ENCODE measurements at regions not wholly inside any gene's neighbourhood (a gene's known extent, or its start where the extent isn't known, plus 50 kb on each side); places are given as distances from the start of the nearest gene placed in this dataset.
"Not testable (repeated sequence)": the region's sequence is repeated elsewhere in the genome, so short reads cannot be mapped to it uniquely, and the experiment has no call there.

DNA sequence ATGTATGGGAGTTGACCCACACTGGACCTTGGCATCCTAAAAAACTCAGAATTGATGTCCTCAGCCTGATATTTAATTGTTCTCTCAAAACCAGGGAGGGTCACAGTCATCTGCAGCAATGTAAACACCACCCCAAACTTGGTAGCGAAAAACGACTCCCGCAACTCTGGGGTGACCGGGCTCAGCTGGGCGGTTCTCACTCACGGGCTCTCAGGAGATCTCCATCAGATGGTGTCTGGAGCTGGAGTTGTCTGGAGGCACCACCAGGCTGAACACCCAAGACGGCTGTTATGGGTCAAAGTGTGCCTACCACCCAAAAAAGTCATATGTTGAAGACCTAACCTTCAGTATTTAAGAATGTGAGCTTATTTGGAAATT lies 50.9 kb upstream of the NXT1 start:
- intact Hi-C loops (cut with DNase I): no loop called here
- DNase-seq (ENCODE audit: low spot score): no peak

- intact Hi-C loops (cut with DNase I): no loop called here
- no peak for DNase-seq (ENCODE audit: low spot score)
Measured at GRCh38 chr20:23298926-23299672, 51.5 kb upstream of the NXT1 start.

GRCh38 chr20:23298155-23298554 lies 52.4 kb upstream of the NXT1 start:
- intact Hi-C loops (cut with DNase I): no loop called here
- DNase-seq (ENCODE audit: low spot score): no peak

- intact Hi-C loops (cut with DNase I): no loop called here
- DNase-seq (ENCODE audit: low spot score): no peak
Measured at GRCh38 chr20:23296841-23297701, 53.5 kb upstream of the NXT1 start.

DNA sequence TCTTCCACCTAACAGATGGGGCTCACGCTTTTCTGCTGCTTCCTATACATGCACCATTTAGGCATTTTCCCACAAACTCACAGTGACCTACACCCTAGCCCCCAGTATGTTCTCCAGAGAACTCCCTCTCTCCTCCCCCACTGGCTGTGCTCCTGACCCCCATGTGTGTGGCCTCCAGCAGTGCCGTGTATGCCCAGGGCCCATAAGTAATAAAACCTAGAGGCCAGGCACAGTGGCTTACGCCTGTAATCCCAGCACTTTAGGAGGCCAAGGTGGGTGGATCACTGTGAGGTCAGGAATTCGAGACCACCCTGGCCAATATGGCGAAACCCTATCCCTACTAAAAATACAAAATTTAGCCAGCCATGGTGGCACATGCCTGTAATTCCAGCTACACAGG lies 54.7 kb upstream of the NXT1 start:
- DNase-seq (ENCODE audit: low spot score): no peak
- intact Hi-C loops (cut with DNase I): no loop called here

DNA sequence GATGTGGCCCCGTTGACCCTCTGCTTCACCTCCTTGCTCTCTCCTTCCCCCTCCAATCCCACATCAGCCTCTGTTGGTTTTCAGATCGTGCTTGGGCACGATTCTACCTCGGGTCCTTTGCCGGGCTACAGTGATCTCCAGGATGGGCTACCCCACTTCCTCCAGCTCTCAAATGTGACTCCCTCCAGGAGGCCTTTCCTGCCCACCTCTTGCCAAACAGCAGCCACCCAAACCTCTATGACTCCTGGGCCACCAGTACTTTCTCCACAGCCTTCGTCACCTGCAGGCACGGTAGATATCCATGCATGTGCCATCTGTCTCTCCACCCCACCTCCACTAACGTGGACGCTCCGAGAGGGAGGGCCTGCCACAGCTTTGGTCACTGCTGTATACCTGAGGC lies 55.9 kb upstream of the NXT1 start:
- no peak for DNase-seq (ENCODE audit: low spot score)
- intact Hi-C loops (cut with DNase I): no loop called here

- DNase-seq (ENCODE audit: low spot score): no peak
- intact Hi-C loops (cut with DNase I): no loop called here
Measured at GRCh38 chr20:23294166-23294565, 56.4 kb upstream of the NXT1 start.

DNA sequence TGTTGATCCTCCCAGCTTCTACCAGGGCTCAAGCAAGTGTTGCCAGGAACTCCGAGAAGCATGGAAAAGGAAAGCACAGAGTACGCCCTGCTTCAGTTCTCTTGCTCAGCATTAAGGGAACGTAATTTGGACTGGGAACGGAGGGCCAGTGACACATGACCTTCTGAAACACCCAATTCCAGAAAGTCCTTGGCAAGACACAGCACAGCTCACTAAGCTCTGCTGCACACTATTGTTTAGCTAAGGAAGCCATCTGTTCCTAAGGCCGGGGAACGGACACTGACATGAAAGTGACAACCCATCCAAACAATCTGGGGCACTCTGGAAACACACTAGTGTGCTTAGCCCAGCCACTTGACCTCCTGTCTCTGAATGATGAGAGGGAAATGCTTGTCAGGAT lies 56.9 kb upstream of the NXT1 start:
- intact Hi-C loops (cut with DNase I): no loop called here
- no peak for DNase-seq (ENCODE audit: low spot score)

- intact Hi-C loops (cut with DNase I): not testable (repeated sequence)
Measured at GRCh38 chr20:23292311-23292710, 58.3 kb upstream of the NXT1 start.

DNA sequence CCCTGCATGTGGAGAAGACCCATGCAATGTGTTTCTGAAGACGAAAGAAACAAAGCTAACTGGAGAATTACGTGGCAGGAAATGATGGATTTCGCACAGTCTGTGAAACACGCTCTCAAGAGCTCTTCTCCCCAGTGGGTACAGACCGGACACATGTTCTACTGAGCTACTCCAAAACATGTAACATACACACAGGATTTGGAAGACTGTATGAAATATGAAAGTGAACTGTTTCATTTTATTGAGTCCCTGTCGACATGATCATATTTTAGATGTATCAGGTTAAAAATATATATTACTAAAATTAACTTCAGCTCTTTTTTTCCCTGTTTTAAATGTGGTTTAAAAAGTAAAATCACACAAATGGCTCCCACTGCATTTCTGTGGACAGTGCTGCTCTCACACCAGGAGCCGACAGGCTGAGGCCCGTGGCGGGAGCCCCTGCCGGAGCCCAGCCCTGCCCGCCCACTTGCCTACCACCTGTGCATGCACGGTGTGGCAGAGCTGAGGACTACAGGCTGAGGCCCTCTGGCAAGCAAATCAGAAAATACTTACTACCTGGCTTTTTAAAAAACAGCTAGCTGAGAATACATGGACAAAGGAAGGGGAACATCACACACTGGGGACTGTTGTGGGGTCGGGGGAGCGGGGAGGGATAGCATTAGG lies 58.9 kb upstream of the NXT1 start:
- intact Hi-C loops (cut with DNase I): no loop called here
- DNase-seq (ENCODE audit: low spot score): no peak

More at GRCh38 chr20:23292311-23292710, 58.3 kb upstream of the NXT1 start:
- not testable (repeated sequence) for DNase-seq (ENCODE audit: low spot score)

- intact Hi-C loops (cut with DNase I): no loop called here
- DNase-seq (ENCODE audit: low spot score): no peak
Measured at GRCh38 chr20:23290761-23291574, 59.6 kb upstream of the NXT1 start.

DNA sequence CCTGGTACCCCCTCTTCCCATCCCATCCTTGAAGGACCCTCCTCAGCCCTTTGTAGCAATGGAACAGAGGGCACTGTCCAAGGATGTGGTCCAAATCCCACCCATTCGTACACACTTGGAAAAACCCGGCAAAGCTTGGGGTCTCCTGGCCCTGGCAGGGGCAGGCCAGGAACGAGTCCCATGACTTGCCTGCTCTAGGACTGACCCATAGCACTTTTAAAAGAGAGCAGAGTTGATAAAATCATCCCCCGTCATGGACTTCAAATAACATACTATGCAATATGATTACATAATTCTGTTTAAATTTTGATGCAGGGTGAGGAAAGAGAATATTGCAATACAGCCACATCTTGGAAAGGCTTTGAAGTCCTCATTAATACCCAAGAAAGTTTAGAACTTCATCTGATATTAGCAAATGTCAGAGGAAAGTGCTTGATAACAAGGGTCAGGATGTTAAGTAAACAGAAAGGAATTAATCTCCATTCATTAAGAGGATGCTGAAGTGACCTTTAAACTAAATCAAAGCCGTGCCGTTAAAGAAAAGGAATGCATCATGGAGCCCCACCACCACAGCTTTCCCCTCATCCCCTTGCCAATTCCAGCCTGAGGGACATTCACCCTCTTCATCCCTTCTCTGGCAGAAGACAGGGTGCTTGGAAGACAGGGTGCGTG lies 60.7 kb upstream of the NXT1 start:
- no peak for DNase-seq (ENCODE audit: low spot score)
- intact Hi-C loops (cut with DNase I): no loop called here

DNA sequence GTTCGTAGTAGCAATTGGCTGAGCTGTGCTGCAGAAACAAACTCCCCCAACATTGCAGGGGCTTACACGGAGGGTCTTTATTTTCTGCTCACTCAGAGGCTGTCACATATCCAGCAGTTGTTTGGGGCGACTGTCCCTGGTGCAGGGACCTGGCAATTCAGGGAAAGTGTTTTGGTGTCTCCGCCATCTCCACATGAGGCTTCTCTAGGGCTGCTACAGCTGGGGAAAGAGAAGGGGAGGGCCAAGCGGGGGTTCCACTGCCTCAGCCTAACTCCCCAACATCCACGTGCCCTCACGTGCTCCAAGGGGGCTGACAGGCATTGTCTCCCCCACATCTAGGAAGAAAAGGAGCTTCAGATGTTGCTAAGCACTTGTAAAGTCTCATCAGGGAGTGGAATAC lies 61.3 kb upstream of the NXT1 start:
- intact Hi-C loops (cut with DNase I): no loop called here

GRCh38 chr20:23287354-23288190 lies 63.0 kb upstream of the NXT1 start:
- intact Hi-C loops (cut with DNase I): loop anchor here in 1 of 2 donors (2.0 kb wide), 1 partner anchor 29 kb away; no protein-coding TSS in a partner anchor
- no peak for DNase-seq (ENCODE audit: low spot score)

More for the DNA sequence above, 61.3 kb upstream of the NXT1 start:
- no peak for DNase-seq (ENCODE audit: low spot score)

- DNase-seq (ENCODE audit: low spot score): no peak
- intact Hi-C loops (cut with DNase I): loop anchor here in 1 of 2 donors (2.0 kb wide), 1 partner anchor 28 kb away; no protein-coding TSS in a partner anchor
Measured at GRCh38 chr20:23286346-23286745, 64.2 kb upstream of the NXT1 start.

- no peak for DNase-seq (ENCODE audit: low spot score)
- intact Hi-C loops (cut with DNase I): no loop called here
Measured at GRCh38 chr20:23285536-23285935, 65.1 kb upstream of the NXT1 start.

DNA sequence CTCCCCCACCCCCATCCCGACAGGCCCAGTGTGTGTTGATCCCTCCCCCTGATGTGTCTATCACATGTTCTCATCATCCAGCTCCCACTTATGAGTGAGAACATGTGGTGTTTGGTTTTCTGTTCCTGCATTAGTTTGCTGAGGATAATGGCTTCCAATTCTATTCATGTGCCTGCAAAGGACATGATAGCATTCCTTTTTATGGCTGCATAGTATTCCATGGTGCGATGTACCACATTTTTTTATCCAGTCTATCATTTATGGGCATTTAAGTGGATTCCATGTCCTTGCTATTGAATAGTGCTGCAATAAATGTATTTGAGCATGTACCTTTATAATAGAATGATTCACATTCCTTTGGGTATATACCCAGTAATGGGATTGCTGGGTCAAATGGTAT lies 66.6 kb upstream of the NXT1 start:
- intact Hi-C loops (cut with DNase I): no loop called here
- no peak for DNase-seq (ENCODE audit: low spot score)

All from posterior vena cava (tissue), 2 donors.